A549 (cell line): ENCODE measurements at regions not wholly inside any gene's neighbourhood (a gene's known extent, or its start where the extent isn't known, plus 50 kb on each side); places are given as distances from the start of the nearest gene placed in this dataset.

Source experiments
- ATAC-seq, 2 experiments: fragments of 200-7000 bp in 1 of 2; fragments of >200 bp in 1 of 2; cut with Nextera tagmentation in 1 of 2; cut with Tn5 transposase in 1 of 2; 3 replicates each; pipeline versions ENCODE4 v1.8.0 to v1.9.1; 2018 to 2020; ENCODE audit warnings: mild to moderate bottlenecking in 1 of 2, moderate library complexity in 1 of 2
- CTCF ChIA-PET: fragments of 300-600 bp; sonication (Branson Sonifier 250); formaldehyde crosslinking; extraction: SDS; loops from one replicate; lab custom pipeline; 2021; ENCODE audit warnings: antibody characterized with exemption, inconsistent platforms; lab: Yijun Ruan, JAX
- POLR2A ChIA-PET: fragments of 350-600 bp; formaldehyde crosslinking; extraction: SDS; loops from one replicate; lab custom pipeline; 2021; ENCODE audit warnings: antibody characterized with exemption, inconsistent platforms; lab: Yijun Ruan, JAX
- DNase-seq, 2 experiments: peaks; one replicate each; pipeline versions ENCODE4 v3.0.0 to v3.0.0-alpha.2; 2011 to 2016; ENCODE audit warnings: low read depth in 1 of 2, low spot score in 1 of 2
- FAIRE-seq: peaks from 2 replicates; lab custom pipeline; 2011; peaks lifted over from hg19 to GRCh38; lab: Jason Lieb, UNC
- H3K27ac ChIP-seq, 2 experiments: fragments of >200 bp; sonication (Bioruptor Twin); formaldehyde crosslinking; 3 replicates each; pipeline ENCODE4 v1.5.1; 2016 to 2017
- H3K4me1 ChIP-seq: fragments of >200 bp; sonication (Bioruptor Twin); formaldehyde crosslinking; 3 replicates; pipeline ENCODE4 v1.6.1; 2016
- H3K4me2 ChIP-seq: fragments of >200 bp; sonication (Bioruptor Twin); formaldehyde crosslinking; 3 replicates; pipeline ENCODE4 v1.6.1; 2016
- H3K4me3 ChIP-seq: fragments of >200 bp; sonication (Bioruptor Twin); formaldehyde crosslinking; 3 replicates; pipeline ENCODE4 v1.5.1; 2016
- H3K9me3 ChIP-seq: fragments of >200 bp; sonication (Bioruptor Twin); formaldehyde crosslinking; 3 replicates; pipeline ENCODE4 v1.6.1; 2016
- BHLHE40 ChIP-seq: IDR thresholded peaks from 2 replicates; pipeline ENCODE4 v1.6.1; 2012; ENCODE audit warnings: low read depth, low read length, inconsistent platforms
- EHF ChIP-seq: fragments of 250-450 bp; sonication (Bioruptor Pico); IDR thresholded peaks from 2 replicates; pipeline ENCODE4 v1.5.0; 2020; ENCODE audit warnings: mild to moderate bottlenecking
- EHMT2 ChIP-seq: fragments of 200-600 bp; sonication (generic); IDR thresholded peaks from 2 replicates; pipeline ENCODE4 v1.6.1; 2016; ENCODE audit warnings: antibody characterized with exemption, low read depth, mild to moderate bottlenecking, moderate library complexity
- FOSB ChIP-seq: fragments of 250-450 bp; sonication (Bioruptor Pico); IDR thresholded peaks from 2 replicates; pipeline ENCODE4 v1.5.0; 2020; ENCODE audit warnings: mild to moderate bottlenecking, moderate library complexity
- HOXB13 ChIP-seq: fragments of 250-450 bp; sonication (Bioruptor Pico); IDR thresholded peaks from 2 replicates; pipeline ENCODE4 v1.5.0; 2020; ENCODE audit warnings: low read depth, mild to moderate bottlenecking, moderate library complexity
- JUNB ChIP-seq: fragments of >200 bp; sonication (Bioruptor Twin); formaldehyde crosslinking; IDR thresholded peaks from 2 replicates; pipeline ENCODE4 v1.6.1; 2016
- KDM5A ChIP-seq: fragments of 200-600 bp; sonication (generic); IDR thresholded peaks from 2 replicates; pipeline ENCODE4 v1.6.1; 2016; ENCODE audit warnings: antibody characterized with exemption, mild to moderate bottlenecking
- NR3C1 ChIP-seq: fragments of >200 bp; sonication (Bioruptor Twin); formaldehyde crosslinking; IDR thresholded peaks from 3 replicates; pipeline ENCODE4 v1.6.1; 2017
- RFX5 ChIP-seq: fragments of 450-650 bp; IDR thresholded peaks from 2 replicates; pipeline ENCODE4 v1.7.1; 2014; ENCODE audit warnings: antibody characterized with exemption, mild to moderate bottlenecking, moderate library complexity
- RNF2 ChIP-seq: fragments of 200-600 bp; sonication (generic); IDR thresholded peaks from 2 replicates; pipeline ENCODE4 v1.6.1; 2016; ENCODE audit warnings: low read depth, mild to moderate bottlenecking, antibody characterized with exemption, moderate library complexity, borderline replicate concordance
- TFCP2L1 ChIP-seq: fragments of 250-450 bp; sonication (Bioruptor Pico); IDR thresholded peaks from 2 replicates; pipeline ENCODE4 v1.5.0; 2021; ENCODE audit warnings: mild to moderate bottlenecking
- ZNF302 ChIP-seq: fragments of 250-450 bp; sonication (Bioruptor Pico); IDR thresholded peaks from 2 replicates; pipeline ENCODE4 v1.9.0; 2021; ENCODE audit warnings: inconsistent platforms, mild to moderate bottlenecking, moderate library complexity
- WGBS: methylation state at CpG from one replicate; pipeline ENCODE4 v1.1.6; 2017; ENCODE audit errors: missing lambda C conversion rate; 5-methylcytosine and 5-hydroxymethylcytosine counted together
- TF ChIP-seq, protein P1 (sequence below): IDR thresholded peaks from 2 replicates; pipeline ENCODE4 v1.6.1; 2012
- TF ChIP-seq, protein P2 (sequence below): fragments of >200 bp; sonication (Bioruptor Twin); formaldehyde crosslinking; IDR thresholded peaks from 2 replicates; pipeline ENCODE4 v1.6.1; 2016
- TF ChIP-seq, protein P3 (sequence below): fragments of 200-600 bp; sonication (generic); IDR thresholded peaks from 2 replicates; pipeline ENCODE4 v1.6.1; 2016; ENCODE audit warnings: antibody characterized with exemption, mild to moderate bottlenecking, moderate library complexity
- TF ChIP-seq, protein P4 (sequence below): fragments of 250-450 bp; sonication (Bioruptor Pico); IDR thresholded peaks from 2 replicates; pipeline ENCODE4 v1.5.0; 2021; ENCODE audit warnings: mild to moderate bottlenecking, moderate library complexity, borderline replicate concordance
- TF ChIP-seq, protein P5 (sequence below): fragments of 250-450 bp; sonication (Bioruptor Pico); IDR thresholded peaks from 2 replicates; pipeline ENCODE4 v1.5.0; 2020; ENCODE audit warnings: low read depth, mild to moderate bottlenecking, moderate library complexity
- TF ChIP-seq, protein P6 (sequence below): fragments of >200 bp; sonication (Bioruptor Twin); formaldehyde crosslinking; IDR thresholded peaks from 3 replicates; pipeline ENCODE4 v1.6.1; 2016
- TF ChIP-seq, protein P7 (sequence below): fragments of 450-650 bp; IDR thresholded peaks from 2 replicates; pipeline ENCODE4 v1.6.1; 2014; ENCODE audit warnings: antibody characterized with exemption

DNA sequence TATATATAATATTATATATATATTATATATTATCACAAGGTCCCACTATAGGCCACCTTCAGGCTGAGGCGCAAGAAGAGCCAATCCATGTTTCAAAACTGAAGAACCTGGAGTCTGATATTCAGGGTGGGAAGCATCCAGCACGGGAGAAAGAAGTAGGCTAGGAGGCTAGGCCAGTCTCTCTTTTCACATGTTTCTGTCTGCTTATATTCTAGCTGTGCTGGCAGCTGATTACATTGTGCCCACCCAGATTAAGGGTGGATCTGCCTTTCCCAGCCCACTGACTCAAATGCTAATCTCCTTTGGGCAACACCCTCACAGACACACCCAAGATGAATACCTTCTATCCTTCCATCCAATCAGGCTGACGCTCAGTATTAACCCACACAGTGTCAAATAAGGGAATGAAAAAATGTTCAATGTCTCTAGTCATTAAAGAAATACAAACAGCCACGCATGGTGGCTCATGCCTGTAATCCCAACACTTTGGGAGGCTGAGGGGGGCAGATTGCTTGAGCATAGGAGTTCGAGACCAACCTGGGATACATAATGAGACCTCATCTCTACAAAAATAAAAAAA lies 135.4 kb upstream of the PCBD1 start:
- TF ChIP-seq KDM5A (no peak), JUNB (no peak), FOSB (no peak), TFCP2L1 (CRISPR knock-in tag) (no peak), RFX5 (no peak), EHF (CRISPR knock-in tag) (no peak), BHLHE40 (no peak), EHMT2 (no peak), ZNF302 (CRISPR knock-in tag) (no peak), RNF2 (no peak), HOXB13 (CRISPR knock-in tag) (no peak), NR3C1 (no peak)
- TF ChIP-seq, protein P1, sequence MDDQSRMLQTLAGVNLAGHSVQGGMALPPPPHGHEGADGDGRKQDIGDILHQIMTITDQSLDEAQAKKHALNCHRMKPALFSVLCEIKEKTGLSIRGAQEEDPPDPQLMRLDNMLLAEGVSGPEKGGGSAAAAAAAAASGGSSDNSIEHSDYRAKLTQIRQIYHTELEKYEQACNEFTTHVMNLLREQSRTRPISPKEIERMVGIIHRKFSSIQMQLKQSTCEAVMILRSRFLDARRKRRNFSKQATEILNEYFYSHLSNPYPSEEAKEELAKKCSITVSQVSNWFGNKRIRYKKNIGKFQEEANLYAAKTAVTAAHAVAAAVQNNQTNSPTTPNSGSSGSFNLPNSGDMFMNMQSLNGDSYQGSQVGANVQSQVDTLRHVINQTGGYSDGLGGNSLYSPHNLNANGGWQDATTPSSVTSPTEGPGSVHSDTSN = no peak
- TF ChIP-seq, protein P2, sequence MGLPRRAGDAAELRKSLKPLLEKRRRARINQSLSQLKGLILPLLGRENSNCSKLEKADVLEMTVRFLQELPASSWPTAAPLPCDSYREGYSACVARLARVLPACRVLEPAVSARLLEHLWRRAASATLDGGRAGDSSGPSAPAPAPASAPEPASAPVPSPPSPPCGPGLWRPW = no peak
- TF ChIP-seq, protein P3, sequence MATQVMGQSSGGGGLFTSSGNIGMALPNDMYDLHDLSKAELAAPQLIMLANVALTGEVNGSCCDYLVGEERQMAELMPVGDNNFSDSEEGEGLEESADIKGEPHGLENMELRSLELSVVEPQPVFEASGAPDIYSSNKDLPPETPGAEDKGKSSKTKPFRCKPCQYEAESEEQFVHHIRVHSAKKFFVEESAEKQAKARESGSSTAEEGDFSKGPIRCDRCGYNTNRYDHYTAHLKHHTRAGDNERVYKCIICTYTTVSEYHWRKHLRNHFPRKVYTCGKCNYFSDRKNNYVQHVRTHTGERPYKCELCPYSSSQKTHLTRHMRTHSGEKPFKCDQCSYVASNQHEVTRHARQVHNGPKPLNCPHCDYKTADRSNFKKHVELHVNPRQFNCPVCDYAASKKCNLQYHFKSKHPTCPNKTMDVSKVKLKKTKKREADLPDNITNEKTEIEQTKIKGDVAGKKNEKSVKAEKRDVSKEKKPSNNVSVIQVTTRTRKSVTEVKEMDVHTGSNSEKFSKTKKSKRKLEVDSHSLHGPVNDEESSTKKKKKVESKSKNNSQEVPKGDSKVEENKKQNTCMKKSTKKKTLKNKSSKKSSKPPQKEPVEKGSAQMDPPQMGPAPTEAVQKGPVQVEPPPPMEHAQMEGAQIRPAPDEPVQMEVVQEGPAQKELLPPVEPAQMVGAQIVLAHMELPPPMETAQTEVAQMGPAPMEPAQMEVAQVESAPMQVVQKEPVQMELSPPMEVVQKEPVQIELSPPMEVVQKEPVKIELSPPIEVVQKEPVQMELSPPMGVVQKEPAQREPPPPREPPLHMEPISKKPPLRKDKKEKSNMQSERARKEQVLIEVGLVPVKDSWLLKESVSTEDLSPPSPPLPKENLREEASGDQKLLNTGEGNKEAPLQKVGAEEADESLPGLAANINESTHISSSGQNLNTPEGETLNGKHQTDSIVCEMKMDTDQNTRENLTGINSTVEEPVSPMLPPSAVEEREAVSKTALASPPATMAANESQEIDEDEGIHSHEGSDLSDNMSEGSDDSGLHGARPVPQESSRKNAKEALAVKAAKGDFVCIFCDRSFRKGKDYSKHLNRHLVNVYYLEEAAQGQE = no peak
- TF ChIP-seq, protein P4, sequence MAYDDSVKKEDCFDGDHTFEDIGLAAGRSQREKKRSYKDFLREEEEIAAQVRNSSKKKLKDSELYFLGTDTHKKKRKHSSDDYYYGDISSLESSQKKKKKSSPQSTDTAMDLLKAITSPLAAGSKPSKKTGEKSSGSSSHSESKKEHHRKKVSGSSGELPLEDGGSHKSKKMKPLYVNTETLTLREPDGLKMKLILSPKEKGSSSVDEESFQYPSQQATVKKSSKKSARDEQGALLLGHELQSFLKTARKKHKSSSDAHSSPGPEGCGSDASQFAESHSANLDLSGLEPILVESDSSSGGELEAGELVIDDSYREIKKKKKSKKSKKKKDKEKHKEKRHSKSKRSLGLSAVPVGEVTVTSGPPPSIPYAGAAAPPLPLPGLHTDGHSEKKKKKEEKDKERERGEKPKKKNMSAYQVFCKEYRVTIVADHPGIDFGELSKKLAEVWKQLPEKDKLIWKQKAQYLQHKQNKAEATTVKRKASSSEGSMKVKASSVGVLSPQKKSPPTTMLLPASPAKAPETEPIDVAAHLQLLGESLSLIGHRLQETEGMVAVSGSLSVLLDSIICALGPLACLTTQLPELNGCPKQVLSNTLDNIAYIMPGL (CRISPR knock-in tag) = no peak
- TF ChIP-seq, protein P5, sequence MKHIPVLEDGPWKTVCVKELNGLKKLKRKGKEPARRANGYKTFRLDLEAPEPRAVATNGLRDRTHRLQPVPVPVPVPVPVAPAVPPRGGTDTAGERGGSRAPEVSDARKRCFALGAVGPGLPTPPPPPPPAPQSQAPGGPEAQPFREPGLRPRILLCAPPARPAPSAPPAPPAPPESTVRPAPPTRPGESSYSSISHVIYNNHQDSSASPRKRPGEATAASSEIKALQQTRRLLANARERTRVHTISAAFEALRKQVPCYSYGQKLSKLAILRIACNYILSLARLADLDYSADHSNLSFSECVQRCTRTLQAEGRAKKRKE (CRISPR knock-in tag) = no peak
- TF ChIP-seq, protein P6, sequence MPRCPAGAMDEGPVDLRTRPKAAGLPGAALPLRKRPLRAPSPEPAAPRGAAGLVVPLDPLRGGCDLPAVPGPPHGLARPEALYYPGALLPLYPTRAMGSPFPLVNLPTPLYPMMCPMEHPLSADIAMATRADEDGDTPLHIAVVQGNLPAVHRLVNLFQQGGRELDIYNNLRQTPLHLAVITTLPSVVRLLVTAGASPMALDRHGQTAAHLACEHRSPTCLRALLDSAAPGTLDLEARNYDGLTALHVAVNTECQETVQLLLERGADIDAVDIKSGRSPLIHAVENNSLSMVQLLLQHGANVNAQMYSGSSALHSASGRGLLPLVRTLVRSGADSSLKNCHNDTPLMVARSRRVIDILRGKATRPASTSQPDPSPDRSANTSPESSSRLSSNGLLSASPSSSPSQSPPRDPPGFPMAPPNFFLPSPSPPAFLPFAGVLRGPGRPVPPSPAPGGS = no peak
- TF ChIP-seq, protein P7, sequence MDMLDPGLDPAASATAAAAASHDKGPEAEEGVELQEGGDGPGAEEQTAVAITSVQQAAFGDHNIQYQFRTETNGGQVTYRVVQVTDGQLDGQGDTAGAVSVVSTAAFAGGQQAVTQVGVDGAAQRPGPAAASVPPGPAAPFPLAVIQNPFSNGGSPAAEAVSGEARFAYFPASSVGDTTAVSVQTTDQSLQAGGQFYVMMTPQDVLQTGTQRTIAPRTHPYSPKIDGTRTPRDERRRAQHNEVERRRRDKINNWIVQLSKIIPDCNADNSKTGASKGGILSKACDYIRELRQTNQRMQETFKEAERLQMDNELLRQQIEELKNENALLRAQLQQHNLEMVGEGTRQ = no peak
- TF ChIP-seq, all 56 proteins: peak for 0

More for the DNA sequence above, 135.4 kb upstream of the PCBD1 start:
- ATAC-seq = no peak
- POLR2A ChIA-PET = no interaction called here
- FAIRE-seq = no peak
- no peaks in the 10 kb centered on the region for H3K4me1 ChIP-seq
- no peak for DNase-seq
- no peak overlapping the region for H3K4me3 ChIP-seq
- 82% methylated on average over 5 of the region's 5 CpGs for WGBS
- H3K4me2 ChIP-seq = no peak overlapping the region
- peaks cover 3% of the 10 kb centered on the region; the same call in 1 of the 3 replicates for H3K9me3 ChIP-seq
- no peak overlapping the region for H3K27ac ChIP-seq
- CTCF ChIA-PET = no interaction called here
